AG09309 (cell line): ENCODE measurements at regions not wholly inside any gene's neighbourhood (a gene's known extent, or its start where the extent isn't known, plus 50 kb on each side); places are given as distances from the start of the nearest gene placed in this dataset.

Experiments used
- DNase-seq: peaks from one replicate; pipeline ENCODE4 v3.0.0-alpha.2; 2010; ENCODE audit warnings: low read depth
- H3K4me3 ChIP-seq: 2 replicates; pipeline ENCODE4 v1.5.1; 2011; ENCODE audit warnings: mild to moderate bottlenecking, low read depth, low read length, moderate library complexity; ENCODE audit not compliant: control insufficient read depth
- CTCF ChIP-seq: IDR thresholded peaks from 2 replicates; pipeline ENCODE4 v1.5.1; 2011; ENCODE audit warnings: mild to moderate bottlenecking, low read depth, low read length, inconsistent platforms; ENCODE audit not compliant: insufficient read depth, control insufficient read depth; ENCODE audit errors: missing control alignments

GRCh38 chr1:201755200-201755599 lies 73.8 kb upstream of the IPO9 start:
- no peak for TF ChIP-seq CTCF
- H3K4me3 ChIP-seq, result no peak overlapping the region
- no peak for DNase-seq

- TF ChIP-seq CTCF, result no peak
- no peak overlapping the region for H3K4me3 ChIP-seq
- no peak for DNase-seq
Observed at GRCh38 chr1:201756406-201756805, 72.6 kb upstream of the IPO9 start.

- no peak overlapping the region for H3K4me3 ChIP-seq
- no peak for DNase-seq
- no peak for TF ChIP-seq CTCF
Observed at GRCh38 chr1:201758499-201759050, 70.4 kb upstream of the IPO9 start.

GRCh38 chr1:201759194-201759815 lies 69.7 kb upstream of the IPO9 start:
- no peak overlapping the region for H3K4me3 ChIP-seq
- DNase-seq, result no peak
- TF ChIP-seq CTCF, result no peak

- H3K4me3 ChIP-seq, result no peak overlapping the region
- no peak for TF ChIP-seq CTCF
- DNase-seq, result no peak
Observed at GRCh38 chr1:201760516-201760915, 68.4 kb upstream of the IPO9 start.

- H3K4me3 ChIP-seq, result no peak overlapping the region
- no peak for TF ChIP-seq CTCF
- no peak for DNase-seq
Observed at GRCh38 chr1:201761178-201761577, 67.8 kb upstream of the IPO9 start.
